ENCODE measurements at regions not wholly inside any gene's neighbourhood (a gene's known extent, or its start where the extent isn't known, plus 50 kb on each side); places are given as distances from the start of the nearest gene placed in this dataset.
"Not testable (repeated sequence)": the region's sequence is repeated elsewhere in the genome, so short reads cannot be mapped to it uniquely, and the experiment has no call there.

- in situ Hi-C loops (cut with MboI; ENCODE audit: low sequenced_read_pairs, unreplicated experiment), result no loop called here
- no peak for TF ChIP-seq CTCF (IDR thresholded peaks at IDR 0.05; ENCODE audit: borderline replicate concordance, control extremely low read depth, extremely low read depth, insufficient read depth, missing control alignments)
- DNase-seq (ENCODE audit: low spot score), result no peak
These were observed 441.9 kb upstream of the PTCHD4 start for GRCh38 chr6:48552905-48553304.

GRCh38 chr6:48550603-48551002 lies 439.6 kb upstream of the PTCHD4 start:
- no peak for TF ChIP-seq CTCF (IDR thresholded peaks at IDR 0.05; ENCODE audit: borderline replicate concordance, control extremely low read depth, extremely low read depth, insufficient read depth, missing control alignments)
- no peak for DNase-seq (ENCODE audit: low spot score)
- in situ Hi-C loops (cut with MboI; ENCODE audit: low sequenced_read_pairs, unreplicated experiment), result no loop called here

- TF ChIP-seq CTCF (IDR thresholded peaks at IDR 0.05; ENCODE audit: borderline replicate concordance, control extremely low read depth, extremely low read depth, insufficient read depth, missing control alignments), result no peak
- no peak for DNase-seq (ENCODE audit: low spot score)
- in situ Hi-C loops (cut with MboI; ENCODE audit: low sequenced_read_pairs, unreplicated experiment), result no loop called here
These were observed 431.2 kb upstream of the PTCHD4 start for GRCh38 chr6:48542191-48542590.

- no peak for DNase-seq (ENCODE audit: low spot score)
- no peak for TF ChIP-seq CTCF (IDR thresholded peaks at IDR 0.05; ENCODE audit: borderline replicate concordance, control extremely low read depth, extremely low read depth, insufficient read depth, missing control alignments)
- in situ Hi-C loops (cut with MboI; ENCODE audit: low sequenced_read_pairs, unreplicated experiment), result no loop called here
These were observed 430.7 kb upstream of the PTCHD4 start for GRCh38 chr6:48541649-48542048.

GRCh38 chr6:48535582-48536009 lies 424.6 kb upstream of the PTCHD4 start:
- no peak for DNase-seq (ENCODE audit: low spot score)

GRCh38 chr6:48530978-48531377 lies 420.0 kb upstream of the PTCHD4 start:
- DNase-seq (ENCODE audit: low spot score); in situ Hi-C loops (cut with MboI; ENCODE audit: low sequenced_read_pairs, unreplicated experiment): not testable (repeated sequence)

More at GRCh38 chr6:48535582-48536009, 424.6 kb upstream of the PTCHD4 start:
- TF ChIP-seq CTCF (IDR thresholded peaks at IDR 0.05; ENCODE audit: borderline replicate concordance, control extremely low read depth, extremely low read depth, insufficient read depth, missing control alignments), result no peak
- in situ Hi-C loops (cut with MboI; ENCODE audit: low sequenced_read_pairs, unreplicated experiment), result no loop called here

- DNase-seq (ENCODE audit: low spot score), result no peak
- in situ Hi-C loops (cut with MboI; ENCODE audit: low sequenced_read_pairs, unreplicated experiment), result no loop called here
- no peak for TF ChIP-seq CTCF (IDR thresholded peaks at IDR 0.05; ENCODE audit: borderline replicate concordance, control extremely low read depth, extremely low read depth, insufficient read depth, missing control alignments)
These were observed 414.9 kb upstream of the PTCHD4 start for GRCh38 chr6:48525849-48526248.

All from GM13976 (cell line).